ENCODE measurements at regions not wholly inside any gene's neighbourhood (a gene's known extent, or its start where the extent isn't known, plus 50 kb on each side); places are given as distances from the start of the nearest gene placed in this dataset.

- TF ChIP-seq CTCF (IDR thresholded peaks at IDR 0.05) (no peak), POLR2A (IDR thresholded peaks at IDR 0.05) (no peak)
Measured at GRCh38 chr6:145475794-145476396, 259.4 kb downstream of the EPM2A start.
